GM12878 (cell line): ENCODE measurements at regions not wholly inside any gene's neighbourhood (a gene's known extent, or its start where the extent isn't known, plus 50 kb on each side); places are given as distances from the start of the nearest gene placed in this dataset.

Experiments
- ATAC-seq: fragments of 200-7000 bp; cut with Tn5 transposase; 3 replicates; pipeline ENCODE4 v1.9.1; 2020; ENCODE audit warnings: mild to moderate bottlenecking, moderate library complexity
- BruUV-seq: library from RNA; stranded (reverse); fragments of 400-500 nt; replicated peaks from 2 replicates; lab custom pipeline; 2021; lab: Mats Ljungman, UMichigan
- CTCF ChIA-PET: fragments of 300-600 bp; sonication (Branson Sonifier 250); formaldehyde crosslinking; extraction: SDS; loops from one replicate; lab custom pipeline; 2021; ENCODE audit warnings: inconsistent platforms; lab: Yijun Ruan, JAX
- POLR2A ChIA-PET: fragments of 350-600 bp; formaldehyde crosslinking; extraction: SDS; loops from one replicate; lab custom pipeline; 2021; ENCODE audit warnings: inconsistent platforms; lab: Charles Lee
- RAD21 ChIA-PET: fragments of 300-600 bp; sonication (Branson Sonifier 250); formaldehyde crosslinking; loops from one replicate; lab custom pipeline; 2023; ENCODE audit warnings: antibody characterized with exemption; ENCODE audit not compliant: unreplicated experiment; lab: Charles Lee
- SMC1A ChIA-PET: fragments of 300-600 bp; sonication (Branson Sonifier 250); formaldehyde crosslinking; loops from one replicate; lab custom pipeline; 2023; ENCODE audit not compliant: unreplicated experiment, uncharacterized antibody; lab: Charles Lee
- DNase-seq: peaks from one replicate; pipeline ENCODE4 v3.0.0-alpha.2; 2011; ENCODE audit warnings: low read depth, low spot score
- FAIRE-seq: peaks from 3 replicates; lab custom pipeline; 2011; peaks lifted over from hg19 to GRCh38; lab: Jason Lieb, UNC
- H2AFZ ChIP-seq: 2 replicates; pipeline ENCODE4 v1.6.0; 2011; ENCODE audit warnings: low read depth, low read length, control low read depth; ENCODE audit not compliant: control insufficient read depth
- H3K27ac ChIP-seq: 2 replicates; pipeline ENCODE4 v1.5.1; 2011; ENCODE audit warnings: control low read depth; ENCODE audit not compliant: control insufficient read depth, insufficient read depth
- H3K27me3 ChIP-seq, 2 experiments: replicated peaks in 1 of 2; 2 replicates each; pipeline versions ENCODE4 v1.6.0 to v1.6.1; 2011; ENCODE audit warnings: low read length in 1 of 2; ENCODE audit not compliant: control insufficient read depth in 2 of 2, insufficient read depth in 2 of 2
- H3K36me3 ChIP-seq, 2 experiments: 2 replicates each; pipeline ENCODE4 v1.5.1; 2011; ENCODE audit warnings: low read length in 1 of 2; ENCODE audit not compliant: control insufficient read depth in 2 of 2, insufficient read depth in 2 of 2
- H3K4me1 ChIP-seq: 2 replicates; pipeline ENCODE4 v1.6.1; 2011; ENCODE audit warnings: mild to moderate bottlenecking, low read length, moderate library complexity, mixed read lengths; ENCODE audit not compliant: control insufficient read depth, insufficient read depth
- H3K4me2 ChIP-seq: 2 replicates; pipeline ENCODE4 v1.6.0; 2011; ENCODE audit warnings: control low read depth; ENCODE audit not compliant: control insufficient read depth, insufficient read depth
- H3K4me3 ChIP-seq: fragments of 200-600 bp; sonication (generic); 2 replicates; pipeline ENCODE4 v1.5.1; 2016
- H3K79me2 ChIP-seq: 2 replicates; pipeline ENCODE4 v1.6.0; 2011; ENCODE audit warnings: low read length; ENCODE audit not compliant: control insufficient read depth, insufficient read depth
- H3K9ac ChIP-seq: 2 replicates; pipeline ENCODE4 v1.8.0; 2011; ENCODE audit warnings: low read length, control low read depth, mixed read lengths; ENCODE audit not compliant: control insufficient read depth, insufficient read depth
- H3K9me3 ChIP-seq: replicated peaks from 3 replicates; pipeline ENCODE4 v1.5.1; 2011; ENCODE audit warnings: mild to moderate bottlenecking, low read length; ENCODE audit not compliant: control insufficient read depth, insufficient read depth
- H4K20me1 ChIP-seq: 2 replicates; pipeline ENCODE4 v1.6.0; 2011; ENCODE audit not compliant: control insufficient read depth, insufficient read depth
- BCLAF1 ChIP-seq: fragments of 450-650 bp; IDR thresholded peaks from 2 replicates; pipeline ENCODE4 v1.6.1; 2017; ENCODE audit warnings: antibody characterized with exemption, mild to moderate bottlenecking, moderate library complexity
- CBFB ChIP-seq: IDR thresholded peaks from 2 replicates; pipeline ENCODE4 v1.6.1; 2016; ENCODE audit warnings: antibody characterized with exemption, low read depth
- CTCF ChIP-seq, 3 experiments: IDR thresholded peaks in 2 of 3; conservative IDR thresholded peaks in 1 of 3; 2 replicates each; pipeline ENCODE4 v1.5.1; 2011; ENCODE audit warnings: low read depth in 3 of 3, low read length in 3 of 3, mild to moderate bottlenecking in 3 of 3, control low read depth in 2 of 3, moderate library complexity in 2 of 3, inconsistent platforms in 1 of 3, mixed read lengths in 1 of 3; ENCODE audit not compliant: control insufficient read depth in 2 of 3, insufficient read depth in 1 of 3; ENCODE audit errors: extremely low read depth in 1 of 3
- E4F1 ChIP-seq: fragments of 450-650 bp; IDR thresholded peaks from 2 replicates; pipeline ENCODE4 v1.6.1; 2018; ENCODE audit warnings: borderline replicate concordance, mild to moderate bottlenecking; ENCODE audit not compliant: partially characterized antibody
- LARP7 ChIP-seq: fragments of 450-650 bp; IDR thresholded peaks from 2 replicates; pipeline ENCODE4 v1.6.1; 2017; ENCODE audit warnings: mild to moderate bottlenecking
- MAX ChIP-seq: IDR thresholded peaks from 2 replicates; pipeline ENCODE4 v1.6.1; 2012; ENCODE audit warnings: low read depth, low read length, improper control_type of control experiment
- MTA3 ChIP-seq: IDR thresholded peaks from 2 replicates; pipeline ENCODE4 v1.6.1; 2012; ENCODE audit warnings: low read length, inconsistent platforms, borderline replicate concordance
- MYB ChIP-seq: fragments of 150-350 bp; IDR thresholded peaks from 2 replicates; pipeline ENCODE4 v1.6.1; 2014; ENCODE audit warnings: mild to moderate bottlenecking, low read depth, low read length, borderline replicate concordance
- POU2F2 ChIP-seq: IDR thresholded peaks from 3 replicates; pipeline ENCODE4 v1.6.1; 2011; ENCODE audit warnings: low read depth, mild to moderate bottlenecking, low read length, borderline replicate concordance
- RB1 ChIP-seq: fragments of 450-650 bp; formaldehyde crosslinking; IDR thresholded peaks from 2 replicates; pipeline ENCODE4 v1.6.1; 2017; ENCODE audit warnings: mild to moderate bottlenecking, borderline replicate concordance
- REST ChIP-seq: IDR thresholded peaks from 2 replicates; pipeline ENCODE4 v1.6.1; 2012; ENCODE audit warnings: mild to moderate bottlenecking, low read depth, low read length
- SIX5 ChIP-seq: IDR thresholded peaks from 2 replicates; pipeline ENCODE4 v1.6.1; 2011; ENCODE audit warnings: mild to moderate bottlenecking, low read depth, low read length, moderate library complexity; ENCODE audit not compliant: severe bottlenecking
- TCF12 ChIP-seq: IDR thresholded peaks from 2 replicates; pipeline ENCODE4 v1.6.1; 2011; ENCODE audit warnings: low read depth, mild to moderate bottlenecking, low read length
- TCF7 ChIP-seq: IDR thresholded peaks from 2 replicates; pipeline ENCODE4 v1.6.1; 2014; ENCODE audit warnings: antibody characterized with exemption, borderline replicate concordance
- WGBS: methylation state at CpG from one replicate; pipeline ENCODE4 v1.1.6; 2016; ENCODE audit warnings: low lambda C conversion rate; ENCODE audit not compliant: insufficient replicate concordance, insufficient coverage; ENCODE audit errors: missing lambda C conversion rate; 5-methylcytosine and 5-hydroxymethylcytosine counted together
- in situ Hi-C: fragments of 300-500 bp; cut with MboI; formaldehyde crosslinking; loops from 9 replicates; pipeline ENCODE4 v1.14.3; 2018; ENCODE audit warnings: mixed read lengths
- intact Hi-C: fragments of 100-400 bp; cut with micrococcal nuclease; formaldehyde crosslinking; loops from one replicate; pipeline ENCODE4 v1.14.2; 2022; ENCODE audit not compliant: unreplicated experiment

- no peak overlapping the region for H3K4me2 ChIP-seq
- H3K4me3 ChIP-seq, result no peak overlapping the region
- intact Hi-C loops, result no loop called here
- H3K9me3 ChIP-seq, result no peaks in the 10 kb centered on the region
- H2AFZ ChIP-seq, result no peak overlapping the region
- H3K27me3 ChIP-seq, result no peaks in the 10 kb centered on the region
- no peaks in the 10 kb centered on the region for H3K79me2 ChIP-seq
- ChIA-PET CTCF (no interaction called here), POLR2A (no interaction called here), RAD21 (no interaction called here), SMC1A (interaction anchor here (0.9 kb wide), 1 partner anchor 10 kb away, joined by 3 read pairs; no protein-coding TSS in a partner anchor)
- no peak for DNase-seq
- BruUV-seq, result no TSS peak
- FAIRE-seq, result no peak
- in situ Hi-C loops, result no loop called here
- no peak overlapping the region for H3K9ac ChIP-seq
- no peak overlapping the region for H3K27ac ChIP-seq
- no peaks in the 10 kb centered on the region for H3K36me3 ChIP-seq
- H4K20me1 ChIP-seq, result no peaks in the 10 kb centered on the region
- H3K4me1 ChIP-seq, result no peaks in the 10 kb centered on the region
- no peak for ATAC-seq
- WGBS, result 74% methylated on average over 2 of the region's 2 CpGs
- no peak for TF ChIP-seq LARP7
- TF ChIP-seq MYB, result no peak
- no peak for TF ChIP-seq TCF12
- TF ChIP-seq SIX5, result no peak
- no peak for TF ChIP-seq RB1
- TF ChIP-seq REST, result no peak
- no peak for TF ChIP-seq MTA3
- TF ChIP-seq BCLAF1, result no peak
- TF ChIP-seq E4F1, result no peak
- TF ChIP-seq MAX, result no peak
- TF ChIP-seq TCF7, result no peak
- TF ChIP-seq POU2F2, result no peak
- TF ChIP-seq CTCF (IDR thresholded peaks at IDR 0.05 in 2 of 3, conservative IDR thresholded peaks at IDR 0.05 in 1 of 3; ENCODE audit: control insufficient read depth in 2 of 3, extremely low read depth in 1 of 3, insufficient read depth in 1 of 3, low read depth in 3 of 3, low read length in 3 of 3), result no peak
- TF ChIP-seq CBFB, result no peak
Observed at GRCh38 chr13:22871231-22871630, 309.5 kb upstream of the SGCG start.
